ENCODE measurements at regions not wholly inside any gene's neighbourhood (a gene's known extent, or its start where the extent isn't known, plus 50 kb on each side); places are given as distances from the start of the nearest gene placed in this dataset.

DNA sequence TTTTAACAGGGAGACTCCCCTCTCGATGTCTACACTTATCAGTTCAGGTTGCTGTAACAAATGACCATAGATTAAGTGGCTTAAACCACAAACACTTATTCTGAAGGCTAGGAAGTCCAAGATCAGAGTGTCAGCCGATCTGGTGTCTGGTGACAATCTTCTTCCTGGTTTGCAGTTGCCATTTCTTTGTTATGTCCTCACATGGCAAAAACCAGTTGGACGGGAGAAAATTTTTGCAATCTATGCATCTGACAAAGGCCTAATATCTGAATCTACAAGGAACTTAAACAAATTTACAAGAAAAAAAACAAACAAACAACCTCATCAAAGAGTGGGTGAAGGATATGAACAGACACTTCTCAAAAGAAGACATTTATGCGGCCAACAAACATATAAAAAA is 116.9 kb upstream of the FOXB1 start:
- POLR2A ChIA-PET: no interaction called here
- Histone ChIP-seq H3K36me3 (ENCODE audit: control insufficient read depth, insufficient read depth, low read length) (no peaks in the 10 kb centered on the region), H3K9me3 (ENCODE audit: control insufficient read depth, insufficient read depth, low read depth, low read length) (no peaks in the 10 kb centered on the region), H3K27me3 (ENCODE audit: control insufficient read depth, insufficient read depth, low read length) (no peaks in the 10 kb centered on the region), H3K27ac (ENCODE audit: low read length) (no peak overlapping the region), H3K4me3 (ENCODE audit: low read depth in 2 of 2, low read length in 2 of 2) (no peak overlapping the region), H3K4me1 (ENCODE audit: control insufficient read depth, insufficient read depth, low read length) (no peaks in the 10 kb centered on the region)
- CTCF ChIA-PET: no interaction called here
- BruUV-seq (replicated peaks): no TSS peak
- DNase-seq (ENCODE audit: low read depth, low spot score): no peak
- no peak for ATAC-seq
- TF ChIP-seq SIN3A (IDR thresholded peaks at IDR 0.05; ENCODE audit: borderline replicate concordance, insufficient read depth, low read depth, low read length): no peak
- TF ChIP-seq, protein P1, sequence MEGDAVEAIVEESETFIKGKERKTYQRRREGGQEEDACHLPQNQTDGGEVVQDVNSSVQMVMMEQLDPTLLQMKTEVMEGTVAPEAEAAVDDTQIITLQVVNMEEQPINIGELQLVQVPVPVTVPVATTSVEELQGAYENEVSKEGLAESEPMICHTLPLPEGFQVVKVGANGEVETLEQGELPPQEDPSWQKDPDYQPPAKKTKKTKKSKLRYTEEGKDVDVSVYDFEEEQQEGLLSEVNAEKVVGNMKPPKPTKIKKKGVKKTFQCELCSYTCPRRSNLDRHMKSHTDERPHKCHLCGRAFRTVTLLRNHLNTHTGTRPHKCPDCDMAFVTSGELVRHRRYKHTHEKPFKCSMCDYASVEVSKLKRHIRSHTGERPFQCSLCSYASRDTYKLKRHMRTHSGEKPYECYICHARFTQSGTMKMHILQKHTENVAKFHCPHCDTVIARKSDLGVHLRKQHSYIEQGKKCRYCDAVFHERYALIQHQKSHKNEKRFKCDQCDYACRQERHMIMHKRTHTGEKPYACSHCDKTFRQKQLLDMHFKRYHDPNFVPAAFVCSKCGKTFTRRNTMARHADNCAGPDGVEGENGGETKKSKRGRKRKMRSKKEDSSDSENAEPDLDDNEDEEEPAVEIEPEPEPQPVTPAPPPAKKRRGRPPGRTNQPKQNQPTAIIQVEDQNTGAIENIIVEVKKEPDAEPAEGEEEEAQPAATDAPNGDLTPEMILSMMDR (IDR thresholded peaks at IDR 0.05): no peak
- TF ChIP-seq, protein P2, sequence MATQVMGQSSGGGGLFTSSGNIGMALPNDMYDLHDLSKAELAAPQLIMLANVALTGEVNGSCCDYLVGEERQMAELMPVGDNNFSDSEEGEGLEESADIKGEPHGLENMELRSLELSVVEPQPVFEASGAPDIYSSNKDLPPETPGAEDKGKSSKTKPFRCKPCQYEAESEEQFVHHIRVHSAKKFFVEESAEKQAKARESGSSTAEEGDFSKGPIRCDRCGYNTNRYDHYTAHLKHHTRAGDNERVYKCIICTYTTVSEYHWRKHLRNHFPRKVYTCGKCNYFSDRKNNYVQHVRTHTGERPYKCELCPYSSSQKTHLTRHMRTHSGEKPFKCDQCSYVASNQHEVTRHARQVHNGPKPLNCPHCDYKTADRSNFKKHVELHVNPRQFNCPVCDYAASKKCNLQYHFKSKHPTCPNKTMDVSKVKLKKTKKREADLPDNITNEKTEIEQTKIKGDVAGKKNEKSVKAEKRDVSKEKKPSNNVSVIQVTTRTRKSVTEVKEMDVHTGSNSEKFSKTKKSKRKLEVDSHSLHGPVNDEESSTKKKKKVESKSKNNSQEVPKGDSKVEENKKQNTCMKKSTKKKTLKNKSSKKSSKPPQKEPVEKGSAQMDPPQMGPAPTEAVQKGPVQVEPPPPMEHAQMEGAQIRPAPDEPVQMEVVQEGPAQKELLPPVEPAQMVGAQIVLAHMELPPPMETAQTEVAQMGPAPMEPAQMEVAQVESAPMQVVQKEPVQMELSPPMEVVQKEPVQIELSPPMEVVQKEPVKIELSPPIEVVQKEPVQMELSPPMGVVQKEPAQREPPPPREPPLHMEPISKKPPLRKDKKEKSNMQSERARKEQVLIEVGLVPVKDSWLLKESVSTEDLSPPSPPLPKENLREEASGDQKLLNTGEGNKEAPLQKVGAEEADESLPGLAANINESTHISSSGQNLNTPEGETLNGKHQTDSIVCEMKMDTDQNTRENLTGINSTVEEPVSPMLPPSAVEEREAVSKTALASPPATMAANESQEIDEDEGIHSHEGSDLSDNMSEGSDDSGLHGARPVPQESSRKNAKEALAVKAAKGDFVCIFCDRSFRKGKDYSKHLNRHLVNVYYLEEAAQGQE (IDR thresholded peaks at IDR 0.05; ENCODE audit: insufficient read depth in 1 of 2, low read depth in 2 of 2, low read length in 1 of 2): no peak
- TF ChIP-seq POLR2AphosphoS5 (IDR thresholded peaks at IDR 0.05; ENCODE audit: low read depth, low read length): no peak
- no peak for TF ChIP-seq TCF7L2 (IDR thresholded peaks at IDR 0.05; ENCODE audit: low read depth, low read length)
- intact Hi-C loops (cut with micrococcal nuclease; ENCODE audit: unreplicated experiment) (no loop called here), in situ Hi-C loops (cut with HindIII; ENCODE audit: low pct_unique_long_range_greater_than_20kb, low sequenced_read_pairs) (no loop called here)

DNA sequence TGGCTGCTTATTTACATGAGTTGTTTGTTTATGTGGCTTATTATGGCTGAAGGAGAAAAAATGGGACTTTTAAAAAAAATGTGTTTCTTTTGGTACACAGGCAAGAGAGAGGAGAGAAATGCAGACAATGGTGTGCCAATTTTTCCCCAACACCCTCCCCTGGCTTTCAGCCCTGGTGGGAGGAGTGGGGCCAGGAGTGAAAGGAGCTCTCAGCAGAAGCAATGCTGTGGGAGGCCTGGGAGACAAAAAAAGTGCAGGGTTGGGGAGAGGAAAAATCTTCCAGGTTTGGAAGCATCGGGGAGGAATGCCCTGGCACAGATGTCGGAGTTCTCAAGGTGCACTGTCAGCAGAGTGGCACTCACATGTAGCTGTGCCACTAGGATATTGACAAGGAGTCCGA is 117.7 kb upstream of the FOXB1 start:
- Histone ChIP-seq H3K4me3 (ENCODE audit: low read depth in 2 of 2, low read length in 2 of 2) (no peak overlapping the region), H3K27me3 (ENCODE audit: control insufficient read depth, insufficient read depth, low read length) (no peaks in the 10 kb centered on the region), H3K27ac (ENCODE audit: low read length) (no peak overlapping the region), H3K4me1 (ENCODE audit: control insufficient read depth, insufficient read depth, low read length) (no peaks in the 10 kb centered on the region), H3K9me3 (ENCODE audit: control insufficient read depth, insufficient read depth, low read depth, low read length) (no peaks in the 10 kb centered on the region), H3K36me3 (ENCODE audit: control insufficient read depth, insufficient read depth, low read length) (no peaks in the 10 kb centered on the region)
- BruUV-seq (replicated peaks): no TSS peak
- intact Hi-C loops (cut with micrococcal nuclease; ENCODE audit: unreplicated experiment) (no loop called here), in situ Hi-C loops (cut with HindIII; ENCODE audit: low pct_unique_long_range_greater_than_20kb, low sequenced_read_pairs) (no loop called here)
- no peak for DNase-seq (ENCODE audit: low read depth, low spot score)
- no peak for ATAC-seq
- ChIA-PET POLR2A (no interaction called here), CTCF (no interaction called here)
- TF ChIP-seq, protein P2 (IDR thresholded peaks at IDR 0.05; ENCODE audit: insufficient read depth in 1 of 2, low read depth in 2 of 2, low read length in 1 of 2): no peak
- TF ChIP-seq POLR2AphosphoS5 (IDR thresholded peaks at IDR 0.05; ENCODE audit: low read depth, low read length) (no peak), TCF7L2 (IDR thresholded peaks at IDR 0.05; ENCODE audit: low read depth, low read length) (no peak), SIN3A (IDR thresholded peaks at IDR 0.05; ENCODE audit: borderline replicate concordance, insufficient read depth, low read depth, low read length) (no peak)
- TF ChIP-seq, protein P1 (IDR thresholded peaks at IDR 0.05): no peak

Measured in Panc1 (cell line).